GM21367 (cell line): ENCODE measurements at regions not wholly inside any gene's neighbourhood (a gene's known extent, or its start where the extent isn't known, plus 50 kb on each side); places are given as distances from the start of the nearest gene placed in this dataset.

ENCODE experiments used
- ATAC-seq: cut with Tn5 transposase; IDR thresholded peaks from one replicate; pipeline ENCODE4 v1.9.1; 2021; ENCODE audit not compliant: unreplicated experiment

DNA sequence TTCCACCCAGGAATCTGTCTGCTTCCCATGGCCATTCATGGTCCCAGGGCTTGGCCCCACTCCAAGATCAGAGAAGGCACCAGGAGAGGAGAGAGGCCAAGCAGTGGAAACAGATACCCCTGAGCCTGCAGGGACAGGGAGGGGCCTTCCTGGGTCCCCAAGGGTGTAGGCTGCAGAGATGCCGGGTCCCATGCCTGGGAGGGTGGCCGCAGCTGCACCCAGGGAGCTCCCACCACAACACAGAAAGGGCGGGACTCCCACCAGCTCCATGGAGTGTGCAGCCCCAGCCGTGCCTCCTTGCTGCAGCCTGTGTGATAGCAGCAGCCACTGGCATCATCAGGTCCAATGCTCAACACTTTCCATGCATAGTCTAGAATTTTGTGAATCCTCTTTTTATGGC lies 331.5 kb downstream of the UACA start:
- no peak for ATAC-seq

DNA sequence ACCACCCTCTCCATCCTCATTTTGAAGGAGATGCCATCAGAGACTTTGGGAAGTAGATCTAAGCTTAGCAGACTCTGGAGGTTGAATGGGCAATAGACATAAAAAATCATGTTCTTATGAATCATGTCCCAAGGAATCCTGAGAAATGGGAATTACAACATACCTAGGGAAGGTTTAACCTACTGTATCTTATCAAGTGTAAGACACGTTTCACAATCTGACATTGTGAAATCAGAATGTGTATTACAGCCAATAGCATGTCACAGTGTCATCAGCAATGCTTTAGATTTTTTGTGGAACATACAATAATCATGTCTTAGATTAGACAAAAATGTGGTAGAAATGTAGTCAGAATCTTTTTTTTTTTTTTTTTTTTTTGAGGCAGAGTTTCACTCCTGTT lies 332.4 kb upstream of the TLE3 start:
- no peak for ATAC-seq

DNA sequence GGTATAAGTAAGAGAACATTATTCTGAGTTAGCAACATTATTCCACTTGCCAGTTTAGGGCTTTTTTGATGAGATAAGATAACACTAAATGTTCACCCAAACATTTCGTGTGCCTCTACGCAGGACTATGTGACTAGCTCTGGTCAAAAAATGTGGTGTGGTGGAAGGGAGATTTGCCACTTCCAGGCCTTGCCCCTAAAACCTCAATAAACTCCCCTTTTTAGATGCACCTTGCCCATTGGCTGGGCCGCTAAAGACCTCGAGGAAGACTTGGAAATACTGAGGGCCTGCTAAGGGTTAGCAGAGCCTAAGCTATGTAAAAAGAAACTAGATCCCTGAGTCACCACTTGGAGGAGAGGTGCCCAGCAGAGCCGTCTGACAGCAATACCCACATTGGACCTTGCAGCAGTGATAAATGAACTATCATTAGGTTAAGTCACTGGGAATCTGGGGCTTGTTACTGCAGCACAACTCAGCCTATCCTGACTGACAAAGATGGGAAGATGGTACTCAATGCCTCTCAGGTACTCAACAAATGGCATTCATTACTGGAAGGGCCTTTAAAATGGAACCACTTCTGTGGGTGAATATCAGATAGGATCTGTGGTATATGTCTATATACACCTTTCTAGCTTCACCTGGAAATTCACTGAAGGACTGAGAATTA lies 331.5 kb upstream of the TLE3 start:
- ATAC-seq: no peak

DNA sequence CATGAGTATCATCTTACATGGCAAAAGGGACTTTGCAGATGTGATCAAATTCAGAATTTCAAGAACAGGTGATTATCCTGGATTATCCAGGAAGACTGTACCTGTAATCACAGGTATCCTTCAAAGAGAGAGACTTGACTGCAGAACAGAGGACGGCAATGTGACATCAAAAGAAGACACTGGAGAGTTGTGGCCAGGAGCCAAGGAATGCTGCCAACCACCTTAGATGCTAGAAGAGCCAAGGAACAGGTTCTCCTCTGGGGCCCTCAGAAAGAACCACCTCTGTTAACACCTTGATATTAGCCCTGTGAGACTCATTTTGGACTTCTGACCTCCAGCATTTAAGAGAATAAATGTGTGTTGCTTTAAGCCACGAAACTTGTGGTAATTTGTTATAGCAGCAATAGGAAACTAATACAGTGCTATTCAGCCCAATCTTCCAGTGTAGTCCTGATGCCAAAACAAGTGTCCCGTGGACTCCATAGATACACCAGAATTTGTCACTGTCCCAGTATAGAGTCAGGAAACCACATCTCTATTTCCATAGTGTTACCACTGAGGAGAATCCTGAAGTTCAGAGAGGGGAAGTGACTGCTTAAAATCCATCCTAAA lies 330.6 kb upstream of the TLE3 start:
- no peak for ATAC-seq

DNA sequence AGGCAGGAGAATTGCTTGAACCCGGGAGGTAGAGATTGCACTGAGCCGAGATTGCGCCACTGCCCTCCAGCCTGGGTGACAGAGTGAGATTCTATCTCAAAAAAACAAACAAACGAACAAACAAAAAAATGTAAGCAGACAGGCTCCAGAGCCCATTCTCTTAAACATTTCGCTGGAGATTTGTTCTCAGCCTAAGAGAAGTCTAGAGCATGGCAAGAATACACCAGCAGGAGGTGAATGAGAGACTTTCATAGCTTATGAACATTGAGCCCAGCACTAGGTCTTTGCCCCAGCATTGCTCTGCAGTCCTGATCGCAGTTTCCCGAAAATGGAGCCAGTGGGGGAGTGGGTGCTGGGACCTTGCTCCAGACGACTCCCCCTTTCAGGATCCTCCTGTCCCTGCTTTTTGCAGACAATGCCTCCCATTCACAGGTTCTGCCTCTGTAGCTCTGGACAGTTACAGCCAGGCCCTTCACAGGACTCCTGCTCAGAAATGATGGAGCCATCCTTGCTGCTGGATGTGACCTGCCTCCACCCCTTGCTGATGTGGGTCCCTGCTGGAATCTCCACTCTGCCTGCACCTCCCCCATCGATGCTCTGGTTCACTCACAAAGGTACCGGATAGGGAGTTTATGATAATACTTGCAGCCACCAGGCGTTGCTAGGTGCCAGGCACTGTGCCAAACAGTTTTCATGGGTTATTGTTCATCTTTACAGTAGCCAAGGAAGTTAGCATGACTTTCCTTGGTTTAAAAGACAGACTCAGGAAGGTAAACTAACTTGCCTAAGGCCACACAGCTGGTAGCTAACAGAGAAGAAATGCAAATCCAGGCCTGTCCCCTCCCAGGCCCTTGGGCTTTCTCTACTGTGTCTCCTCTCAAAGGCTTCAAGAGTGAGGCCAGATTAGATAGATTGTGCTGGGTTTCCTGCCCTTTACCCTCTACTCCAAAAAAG lies 329.7 kb upstream of the TLE3 start:
- ATAC-seq: no peak

DNA sequence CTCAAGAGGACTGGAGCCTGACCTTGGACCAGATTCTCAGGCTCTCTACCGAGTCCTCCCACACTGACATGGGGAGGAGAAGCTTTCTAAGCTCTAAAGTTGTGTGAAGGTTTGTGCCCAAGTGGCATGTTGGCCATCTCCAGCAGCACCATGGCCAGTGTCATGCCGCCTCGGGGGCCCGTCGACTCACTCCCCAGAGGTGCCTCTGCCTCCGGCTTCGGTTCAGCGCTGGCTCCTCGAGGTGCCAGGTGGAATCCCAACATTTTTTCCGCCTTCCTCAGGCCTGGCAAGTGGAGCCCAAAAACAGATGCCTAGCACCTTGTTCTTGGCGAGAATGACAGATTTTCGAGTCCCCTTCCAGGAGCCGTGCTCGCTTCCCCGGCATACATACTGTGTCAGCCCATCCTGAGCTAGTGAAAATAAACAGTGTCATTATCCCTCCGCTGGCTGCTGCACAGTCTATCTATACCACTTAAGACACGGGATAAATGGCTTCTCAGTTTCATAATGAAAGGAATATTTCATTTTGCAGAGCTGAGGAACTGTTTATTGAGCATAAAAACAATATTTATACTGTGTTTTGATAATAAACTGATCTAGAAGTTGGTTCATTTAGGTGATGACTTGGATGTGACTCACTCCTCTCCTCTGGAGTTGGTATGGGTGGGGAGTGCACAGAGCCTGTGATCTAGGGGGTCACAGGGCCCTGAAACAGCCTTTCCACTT lies 328.5 kb upstream of the TLE3 start:
- no peak for ATAC-seq

GRCh38 chr15:70424937-70425411 lies 327.3 kb upstream of the TLE3 start:
- ATAC-seq: no peak

GRCh38 chr15:70423267-70423666 lies 325.6 kb upstream of the TLE3 start:
- ATAC-seq: no peak

DNA sequence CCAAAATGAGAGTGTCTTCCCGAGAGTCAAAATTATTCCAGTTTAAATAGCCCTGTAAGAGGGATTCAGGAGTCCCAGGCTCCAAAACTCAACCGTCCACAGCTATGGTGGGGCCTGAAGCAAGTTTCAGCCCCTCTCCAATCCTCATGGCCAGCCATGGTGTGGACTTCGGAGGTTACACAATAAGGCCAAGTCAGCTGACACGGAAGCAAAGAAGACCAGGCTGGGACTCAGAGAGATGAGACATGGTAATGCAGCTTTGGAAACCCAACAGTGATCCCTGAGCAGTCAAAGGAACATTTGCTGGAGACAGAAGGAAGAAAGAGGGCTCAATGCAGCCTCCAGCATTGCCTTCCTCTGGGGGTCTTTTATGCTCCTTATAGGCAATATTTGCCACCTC lies 324.6 kb upstream of the TLE3 start:
- no peak for ATAC-seq

DNA sequence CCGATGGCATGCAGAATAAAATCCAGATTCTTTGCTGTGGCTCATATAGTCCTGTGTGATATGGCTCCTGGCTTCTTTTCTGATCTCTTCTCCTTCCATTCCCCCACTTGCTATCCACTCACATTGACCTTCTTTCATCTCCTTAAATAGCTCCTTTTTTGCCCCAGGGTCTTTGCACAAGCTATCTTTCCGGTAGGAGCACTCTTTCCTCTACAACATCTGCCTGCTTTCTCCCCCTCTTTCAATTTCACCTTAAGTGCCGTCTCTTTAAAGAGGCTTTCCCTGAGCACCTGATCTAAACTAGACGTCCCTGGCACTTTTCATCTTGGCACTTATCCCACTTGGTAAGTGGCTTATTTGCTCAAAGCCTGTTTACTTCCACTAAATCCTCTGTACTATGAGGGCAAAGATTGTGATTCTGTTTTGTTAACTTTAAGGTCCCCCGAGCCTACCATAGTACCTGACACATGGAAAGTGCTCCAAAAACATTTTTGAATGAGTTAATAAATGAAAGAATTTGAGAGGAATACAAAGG lies 323.3 kb upstream of the TLE3 start:
- ATAC-seq: no peak

- no peak for ATAC-seq
Observed at GRCh38 chr15:70420086-70420947, 322.6 kb upstream of the TLE3 start.

- no peak for ATAC-seq
Observed at GRCh38 chr15:70418943-70419342, 321.2 kb upstream of the TLE3 start.

DNA sequence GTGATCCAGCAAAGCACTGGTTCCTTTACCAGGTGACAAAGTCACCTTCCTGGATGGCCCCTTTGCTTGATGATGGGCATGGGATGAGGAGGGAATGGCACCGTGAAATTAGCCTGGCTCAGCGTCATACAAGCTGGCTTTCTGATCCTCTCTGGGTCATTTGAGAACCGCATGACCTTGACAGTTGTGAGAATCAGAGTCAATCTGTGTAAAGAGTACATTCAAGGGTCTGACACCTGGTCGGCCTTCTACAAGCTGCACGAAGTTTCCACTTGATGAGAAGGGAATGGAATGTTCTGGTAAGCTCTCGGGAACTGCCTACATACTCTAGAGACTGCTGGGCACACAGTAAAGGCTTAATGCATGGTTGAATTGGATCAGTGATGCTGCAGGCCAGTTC lies 319.8 kb upstream of the TLE3 start:
- no peak for ATAC-seq

DNA sequence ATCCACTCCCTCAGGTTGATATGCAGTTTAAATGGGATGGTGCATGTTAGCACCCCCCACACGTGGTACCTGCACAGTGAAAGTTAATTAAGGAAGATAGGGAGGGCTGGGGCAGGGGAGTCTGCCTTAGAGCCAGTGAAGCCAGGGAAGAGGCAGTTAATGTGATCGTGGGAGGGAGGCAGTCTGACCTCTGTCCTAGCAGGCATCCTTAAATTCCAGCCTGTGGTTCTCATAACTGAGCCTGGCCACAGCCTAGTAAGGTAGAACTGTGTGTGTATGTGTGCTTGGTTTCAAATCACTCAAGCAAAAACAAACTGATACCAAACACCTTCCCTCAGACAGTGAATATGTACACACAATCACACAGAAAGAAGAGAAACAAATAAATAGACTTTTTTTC lies 319.1 kb upstream of the TLE3 start:
- ATAC-seq: no peak

DNA sequence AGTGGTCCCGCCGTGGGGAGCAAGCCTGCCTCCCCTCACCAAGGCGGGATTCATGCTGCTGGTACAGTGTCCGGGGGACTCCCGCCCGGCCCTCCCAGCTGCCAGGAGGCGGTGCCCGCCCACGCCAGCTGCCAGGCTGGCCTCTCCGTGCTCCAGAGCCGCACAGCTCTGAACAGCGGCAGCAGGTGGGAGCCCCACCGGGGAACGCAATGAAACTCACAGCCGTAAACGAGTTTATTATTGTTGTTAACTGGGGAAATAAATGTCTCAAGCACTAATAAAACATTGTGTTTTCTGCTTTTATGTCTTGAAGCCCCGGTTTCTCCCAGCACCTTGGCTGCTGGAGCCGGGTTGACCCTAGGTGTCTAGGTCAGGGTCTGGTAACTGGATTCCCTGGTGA lies 317.7 kb upstream of the TLE3 start:
- ATAC-seq: no peak

DNA sequence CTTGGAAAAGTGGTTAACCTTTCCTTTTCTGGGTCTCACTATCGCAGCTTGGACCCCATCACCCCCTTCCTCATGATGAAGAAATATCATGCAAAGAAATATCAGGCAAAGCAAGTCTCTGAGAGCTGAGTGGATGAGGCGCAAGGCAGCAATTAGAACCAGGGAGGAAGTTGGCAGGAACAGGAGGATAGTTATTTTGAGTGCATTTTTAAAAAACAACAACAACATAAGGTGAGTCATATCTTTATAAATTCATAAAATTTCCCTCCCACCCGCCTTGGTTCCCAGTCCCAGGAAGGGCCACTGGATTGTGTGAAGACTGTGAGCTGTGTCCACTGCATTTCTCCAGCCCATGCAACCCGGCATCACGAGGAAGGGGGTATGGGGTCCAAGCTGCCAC lies 316.9 kb upstream of the TLE3 start:
- no peak for ATAC-seq

DNA sequence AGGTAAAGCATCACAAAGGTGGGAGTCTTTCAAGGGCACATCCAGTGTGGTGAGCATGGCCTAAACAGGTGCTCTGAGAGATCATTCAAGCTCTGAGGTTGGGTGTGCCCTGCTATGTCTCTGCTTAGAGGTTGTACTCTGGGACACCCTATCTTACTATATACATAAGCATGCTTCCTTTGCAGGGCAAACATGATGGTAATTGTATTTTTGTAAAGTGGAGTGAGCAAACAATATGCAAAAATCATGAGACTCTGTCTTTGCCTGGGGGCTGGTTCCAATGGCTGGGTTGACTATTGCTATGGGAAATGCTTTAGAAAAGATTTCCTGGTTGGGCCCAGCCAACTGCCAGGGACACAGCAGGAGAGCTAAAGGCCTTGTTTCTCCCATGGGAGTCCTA lies 315.1 kb upstream of the TLE3 start:
- no peak for ATAC-seq

DNA sequence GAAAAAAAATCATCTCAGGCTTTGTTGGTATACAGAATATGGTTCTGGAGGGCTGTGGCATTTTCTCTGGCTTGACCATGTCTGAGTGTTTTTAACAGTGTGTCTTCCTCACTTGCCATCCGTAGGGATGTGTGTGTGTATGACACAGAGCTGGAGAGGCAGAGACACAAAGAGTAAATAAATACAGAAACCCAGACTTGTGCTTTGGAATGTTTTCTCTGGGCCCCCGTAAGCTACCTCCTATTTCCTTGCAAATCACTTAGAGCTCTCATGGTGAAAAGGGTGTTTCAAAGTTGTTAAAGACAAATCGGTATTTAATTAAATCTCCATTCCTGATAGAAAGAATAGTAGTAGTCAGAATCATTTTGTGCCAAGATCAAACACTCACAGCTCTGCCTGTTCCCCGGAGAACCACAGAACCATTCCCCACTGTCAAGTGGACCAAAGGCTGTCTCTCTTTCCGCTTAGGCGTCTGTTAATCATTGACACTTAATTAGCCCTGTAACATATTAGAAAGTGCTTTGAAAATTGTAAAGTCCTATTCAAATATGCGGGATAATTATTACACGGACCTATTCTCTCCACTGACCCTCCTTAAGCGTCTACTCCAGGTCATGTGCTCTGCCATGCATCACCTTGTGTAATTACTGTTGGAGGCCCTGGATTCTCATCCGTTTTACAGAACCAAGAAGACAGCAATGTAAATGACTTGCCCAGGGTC lies 313.6 kb upstream of the TLE3 start:
- no peak for ATAC-seq

DNA sequence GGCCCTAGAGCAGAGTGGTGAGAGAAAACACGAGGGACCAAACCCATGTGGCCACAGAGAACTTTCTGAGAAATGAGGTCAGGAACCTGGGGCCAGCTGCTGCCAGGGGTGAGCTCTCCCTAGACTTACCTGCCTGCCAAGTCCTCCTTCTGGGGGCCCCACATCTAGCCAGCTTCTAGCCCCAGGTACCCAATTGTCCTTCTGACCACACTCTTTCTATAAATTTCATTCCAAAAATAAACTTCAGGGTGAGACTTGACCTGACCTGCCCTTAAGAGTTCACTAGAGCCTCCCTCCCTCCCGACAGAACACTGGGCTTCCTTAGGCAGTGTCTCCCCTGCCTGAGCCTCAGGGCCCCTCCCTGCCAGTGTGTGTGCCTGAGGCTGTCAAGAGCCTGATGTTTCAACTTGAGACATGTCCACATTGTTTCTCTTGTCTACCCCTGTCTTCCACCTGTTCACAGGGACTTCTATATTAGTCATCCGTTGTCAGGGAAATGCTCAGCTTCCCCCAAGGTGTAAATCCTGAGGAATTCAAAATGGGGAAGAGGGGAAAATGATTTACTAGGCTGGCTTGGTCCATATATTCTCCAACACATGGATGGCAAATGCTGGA lies 312.8 kb upstream of the TLE3 start:
- no peak for ATAC-seq
